ENCODE measurements at regions not wholly inside any gene's neighbourhood (a gene's known extent, or its start where the extent isn't known, plus 50 kb on each side); places are given as distances from the start of the nearest gene placed in this dataset.

DNA sequence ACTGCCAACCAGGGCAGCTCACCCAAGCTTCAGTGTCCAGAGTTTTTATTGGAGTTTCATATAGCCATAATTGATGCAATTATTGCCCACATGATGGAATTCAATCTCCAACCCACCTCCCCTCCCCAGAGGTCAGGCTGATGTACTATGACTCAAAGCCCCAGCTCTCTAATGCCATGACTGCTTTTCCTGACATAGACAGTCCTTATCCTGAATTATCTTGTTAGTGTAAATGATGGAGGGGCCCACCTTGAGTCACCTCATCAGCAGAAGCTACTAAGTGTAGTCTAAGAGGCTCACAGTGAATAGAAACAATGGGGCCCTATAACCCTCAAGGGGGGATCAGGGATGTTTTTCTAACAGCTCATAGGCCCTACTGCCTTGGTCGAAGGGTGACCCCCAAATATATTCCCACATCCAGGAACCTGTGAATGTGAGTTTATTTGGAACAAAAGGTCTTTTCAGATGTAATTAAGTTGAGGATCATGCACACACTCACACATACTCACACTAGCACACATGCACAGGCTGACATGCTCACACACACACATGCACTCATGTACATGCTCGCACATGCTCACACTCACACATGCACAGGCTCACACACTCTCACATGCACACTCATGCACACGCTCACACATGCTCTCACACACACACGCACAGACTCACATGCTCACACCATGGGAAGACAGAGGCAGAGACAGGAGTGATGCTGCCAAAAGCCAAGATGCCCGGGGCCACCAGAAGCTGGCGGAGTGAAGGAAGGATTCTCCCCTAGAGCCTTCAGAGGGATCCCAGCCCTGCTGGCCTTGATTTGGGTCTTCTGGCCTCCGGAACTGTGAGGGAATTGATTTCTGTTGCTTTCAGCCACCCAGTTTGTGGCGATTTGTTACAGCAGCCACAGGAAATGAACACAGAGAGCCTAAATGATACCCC, 131.2 kb upstream of the SMAD3 start:
- DNase-seq: no peak

DNA sequence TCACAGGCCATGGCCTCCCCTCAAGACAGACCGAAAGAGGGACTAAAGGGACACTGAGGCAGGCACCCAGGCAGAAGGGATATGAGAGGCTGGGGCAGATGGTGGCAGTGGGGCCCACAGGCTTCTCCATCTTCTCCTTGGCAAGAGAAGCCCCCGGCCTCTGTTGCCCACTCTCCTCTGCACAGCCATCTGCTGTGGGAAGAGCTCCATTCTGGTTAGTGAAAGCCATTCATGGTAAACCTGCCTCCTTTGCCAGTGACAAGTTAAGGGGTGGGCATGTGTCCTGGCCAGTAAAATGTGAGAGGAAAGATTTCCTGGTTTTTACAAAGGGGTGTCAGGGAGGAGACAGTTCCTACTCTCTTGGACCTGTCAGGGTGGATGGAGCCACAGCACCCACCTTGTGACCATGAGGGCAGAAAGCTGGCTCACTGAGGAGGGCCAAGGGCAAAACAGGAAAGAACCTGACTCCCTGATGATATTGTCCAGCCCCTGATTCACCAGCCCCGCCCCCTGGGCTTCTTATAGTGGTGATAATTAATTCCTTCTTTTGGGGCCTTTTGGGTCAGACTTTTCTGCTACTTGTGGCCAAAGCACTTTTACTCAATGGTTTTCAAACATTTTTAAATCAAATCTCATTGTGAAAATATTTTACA, 130.4 kb upstream of the SMAD3 start:
- no peak for DNase-seq

DNA sequence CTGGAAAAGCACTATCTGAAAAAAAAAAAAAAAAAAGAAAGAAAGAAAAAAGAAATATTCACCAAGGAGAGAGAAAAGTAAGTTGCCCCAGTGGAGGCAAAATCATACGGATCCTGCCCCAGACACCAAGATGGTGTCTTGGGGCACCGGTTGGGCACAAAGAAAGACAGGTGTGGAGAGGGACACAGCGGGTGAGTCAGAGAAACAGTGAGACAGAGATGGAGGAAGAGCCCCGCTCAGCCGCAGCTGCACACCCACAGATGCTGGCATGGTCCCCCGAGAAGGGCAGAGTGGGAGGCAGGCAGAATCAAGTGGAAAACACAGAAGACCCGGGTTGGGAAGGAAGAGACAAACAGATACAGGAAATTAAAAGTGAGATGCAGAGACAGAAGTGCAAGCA, 129.7 kb upstream of the SMAD3 start:
- no peak for DNase-seq

DNA sequence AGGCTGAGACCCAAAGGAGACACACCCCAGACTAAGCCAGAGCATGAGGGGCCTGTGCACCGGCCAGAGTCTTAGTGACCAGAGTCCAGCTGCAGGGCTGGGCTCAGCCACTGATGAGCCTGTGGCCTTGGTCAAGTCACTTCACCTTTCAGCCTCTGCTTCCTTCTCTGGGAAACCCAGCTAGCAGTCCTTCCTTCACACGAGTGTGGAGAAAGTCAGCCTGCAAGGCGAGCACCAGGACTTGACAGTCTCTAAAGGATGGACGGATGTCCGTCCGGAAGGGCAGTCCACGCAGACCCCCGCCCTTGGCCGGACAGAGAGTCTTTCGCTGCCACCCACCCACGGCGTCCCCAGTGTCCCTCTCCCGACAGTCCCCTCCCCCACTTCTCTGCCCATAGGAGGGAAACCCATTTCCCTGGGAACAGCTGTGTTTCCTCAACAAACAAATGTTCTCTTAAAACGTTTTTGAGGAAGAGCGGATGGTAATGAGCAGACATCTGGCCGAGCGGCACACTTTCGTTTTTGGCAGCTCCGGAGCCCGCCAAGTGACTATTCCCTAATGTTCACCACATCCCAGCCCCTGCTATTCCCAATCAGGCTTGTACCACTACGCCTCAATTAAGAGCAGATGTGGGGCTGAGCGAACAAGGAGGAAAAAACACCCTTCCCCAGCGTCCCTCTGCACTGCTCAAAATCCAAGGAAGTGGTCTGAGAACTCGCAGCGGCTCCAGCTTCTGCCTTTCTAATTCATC, 129.1 kb upstream of the SMAD3 start:
- peak; percentile 78 for DNase-seq

DNA sequence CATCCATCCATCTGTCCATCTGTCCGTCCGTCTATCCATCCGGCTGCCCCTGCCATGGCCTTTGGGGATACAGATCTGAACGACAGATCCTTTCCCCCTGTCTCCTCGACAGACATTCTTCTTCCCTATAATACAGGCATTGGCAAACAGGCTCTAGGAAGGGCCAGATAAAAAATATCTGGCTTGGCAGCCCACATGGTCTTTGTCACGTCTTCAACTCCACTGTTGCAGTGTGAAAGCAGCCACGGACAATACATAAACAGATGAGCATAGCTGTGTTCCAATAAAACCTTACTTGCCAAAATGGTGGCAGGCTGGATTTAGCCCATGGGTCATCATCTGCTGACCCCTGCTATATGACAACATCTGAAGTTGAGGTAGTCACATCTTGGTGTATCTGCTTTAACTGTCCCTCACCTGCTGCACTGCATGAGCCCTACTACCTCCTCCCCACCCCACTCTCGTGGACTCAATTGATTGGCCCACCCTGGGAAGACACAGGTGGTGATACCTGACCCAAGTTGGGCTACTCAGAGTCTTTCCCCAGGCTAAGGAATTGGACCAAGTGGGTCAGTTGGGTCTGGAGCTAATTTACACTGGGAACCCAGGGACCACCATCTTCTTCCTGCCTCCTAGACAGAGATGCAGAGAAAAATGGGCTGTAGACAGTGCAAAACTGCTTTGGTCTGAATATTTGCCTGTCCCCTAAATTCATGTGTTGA, 128.4 kb upstream of the SMAD3 start:
- DNase-seq: no peak

DNA sequence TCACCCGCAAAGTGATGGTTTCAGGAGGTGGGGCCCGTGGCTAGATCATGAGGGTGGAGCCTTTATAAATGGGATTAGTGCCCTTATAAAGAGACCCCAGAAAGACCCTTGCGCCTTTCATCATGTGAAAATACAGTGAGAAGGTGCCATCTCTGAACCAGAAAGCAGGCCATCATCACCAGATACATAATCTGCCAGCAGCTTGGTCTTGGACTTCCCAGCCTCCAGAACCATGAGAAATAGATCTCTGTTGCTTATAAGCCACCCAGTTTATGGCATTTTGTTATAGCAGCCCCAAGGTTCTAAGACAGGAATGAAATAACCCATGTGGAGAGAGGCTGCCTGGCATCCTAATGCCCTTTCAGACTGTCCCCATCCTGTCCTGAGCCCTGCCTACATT, 127.8 kb upstream of the SMAD3 start:
- DNase-seq: no peak

DNA sequence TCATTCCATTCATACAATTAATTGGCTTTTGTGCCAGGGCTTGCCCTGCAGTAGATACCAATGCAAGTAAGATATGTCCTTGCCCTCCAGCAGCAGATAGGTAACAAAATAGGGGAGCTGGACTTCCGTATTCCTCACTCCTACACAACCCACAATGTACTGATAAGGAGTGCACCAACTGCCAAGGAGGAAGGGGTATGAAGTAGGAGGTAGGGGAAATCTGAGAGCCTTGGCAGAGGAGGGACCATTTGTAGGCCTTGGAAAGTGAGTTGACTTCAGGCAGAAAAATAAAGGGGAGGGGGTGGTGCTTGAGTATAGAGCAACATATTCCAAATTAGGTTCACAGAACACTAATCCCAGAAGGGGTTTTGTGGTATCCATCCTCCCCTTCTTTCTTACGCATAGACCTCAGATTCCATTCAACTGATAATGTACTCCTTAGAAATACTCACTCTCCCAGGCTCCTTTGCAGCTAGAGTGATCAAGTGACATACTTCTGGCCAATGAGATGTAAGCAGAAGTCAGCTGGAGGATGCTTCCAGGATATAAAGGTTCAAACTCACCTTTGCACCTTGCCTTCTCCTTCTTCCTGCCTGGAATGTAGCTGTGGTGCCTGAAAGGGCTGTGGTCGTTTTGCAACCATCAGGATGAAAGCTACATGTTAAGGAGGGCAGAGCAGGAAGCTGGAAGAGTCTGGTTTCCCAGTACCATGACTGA, 127.1 kb upstream of the SMAD3 start:
- DNase-seq: no peak

DNA sequence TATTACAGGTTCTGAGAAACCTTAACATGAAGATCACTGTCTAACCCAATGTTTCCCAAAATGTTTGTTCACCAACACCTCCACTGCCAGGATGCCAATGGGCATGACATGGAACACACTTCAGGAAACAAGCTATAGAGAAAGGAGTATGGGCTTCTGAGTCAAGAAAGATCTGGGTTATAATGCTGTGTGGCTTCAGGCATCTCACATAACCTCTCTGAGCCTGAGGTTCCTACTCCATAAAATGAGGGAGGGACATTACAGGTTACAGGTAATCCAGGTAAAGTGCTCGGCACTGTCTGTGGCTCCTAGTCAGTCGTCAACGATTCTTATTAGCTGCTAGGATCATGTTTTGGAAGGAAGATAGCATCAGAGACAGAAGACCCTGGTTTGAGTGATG, 126.4 kb upstream of the SMAD3 start:
- DNase-seq: no peak

DNA sequence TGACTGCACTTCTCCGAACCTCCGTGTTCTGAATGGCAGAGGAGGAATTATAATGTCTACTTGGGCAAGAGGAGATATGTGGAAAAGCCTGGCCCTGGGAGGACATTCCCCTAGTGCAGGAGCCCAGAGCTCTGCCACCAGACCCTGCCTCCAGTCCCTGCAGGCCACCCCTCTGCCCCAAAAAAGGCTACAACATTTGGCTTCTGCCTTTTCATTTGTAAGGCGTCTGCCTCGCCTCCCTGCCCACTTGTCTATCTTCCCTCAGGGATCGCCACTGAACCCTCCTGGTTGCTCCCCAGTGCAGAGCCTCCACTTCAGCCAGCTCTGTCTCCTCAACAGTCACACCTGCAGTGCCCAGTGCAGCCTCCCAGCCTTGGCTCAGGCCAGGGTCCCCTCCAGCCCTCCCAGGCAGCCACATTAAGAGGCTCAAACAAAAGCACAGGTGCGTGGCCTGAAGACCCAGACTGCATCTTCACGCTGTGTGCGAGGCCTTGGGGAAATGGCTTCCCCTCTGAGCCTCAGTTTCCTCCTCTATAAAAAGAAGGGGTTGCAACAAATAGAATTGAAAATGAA, 125.9 kb upstream of the SMAD3 start:
- no peak for DNase-seq

DNA sequence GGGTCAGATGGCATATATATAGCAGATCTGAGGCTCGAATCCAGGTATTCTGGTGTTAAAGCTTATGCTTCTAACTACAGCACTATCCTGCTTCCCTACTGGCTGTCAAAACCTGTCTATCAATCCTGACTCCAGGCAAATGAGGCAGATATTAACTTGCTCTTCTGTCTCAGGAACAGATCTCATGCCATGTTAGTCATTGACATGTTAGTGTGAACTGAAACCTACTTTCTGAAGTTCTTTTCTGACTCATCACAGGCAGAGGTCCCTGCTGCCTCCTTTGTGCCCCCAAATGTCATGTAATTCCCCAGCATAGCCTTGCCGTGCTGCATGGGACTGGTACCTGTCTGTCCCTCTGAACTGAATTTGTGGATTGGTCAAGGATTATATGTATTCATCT, 125.0 kb upstream of the SMAD3 start:
- no peak for DNase-seq

DNA sequence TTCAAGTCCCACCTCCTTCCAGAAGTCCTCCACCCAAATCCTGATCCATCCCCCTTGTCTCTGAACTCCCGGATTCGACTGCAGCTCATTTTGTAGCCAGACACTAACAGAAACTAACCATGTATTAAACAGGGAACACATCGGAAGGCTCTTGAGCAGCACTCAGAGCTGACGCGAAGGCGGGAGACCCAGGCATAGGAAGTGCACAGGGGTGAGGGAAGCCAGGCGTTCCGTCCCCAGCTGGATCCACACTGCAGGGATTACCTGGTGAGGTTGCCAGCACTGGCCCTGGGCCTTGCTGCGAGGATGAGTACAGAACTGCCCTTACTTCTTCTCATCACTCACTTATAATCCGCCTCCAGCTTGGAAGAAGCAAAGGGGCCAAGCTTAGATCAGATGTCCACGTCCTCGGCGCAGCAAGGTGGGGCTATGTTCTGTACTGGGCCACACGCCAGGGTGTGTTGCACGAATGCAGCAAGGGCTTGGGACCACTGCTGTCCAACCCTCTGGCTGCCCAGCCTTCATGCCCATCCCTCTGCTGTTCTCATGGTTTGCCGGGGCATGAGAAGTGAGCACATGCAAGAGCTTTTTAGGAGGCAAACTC, 124.2 kb upstream of the SMAD3 start:
- peak; percentile 76 for DNase-seq

DNA sequence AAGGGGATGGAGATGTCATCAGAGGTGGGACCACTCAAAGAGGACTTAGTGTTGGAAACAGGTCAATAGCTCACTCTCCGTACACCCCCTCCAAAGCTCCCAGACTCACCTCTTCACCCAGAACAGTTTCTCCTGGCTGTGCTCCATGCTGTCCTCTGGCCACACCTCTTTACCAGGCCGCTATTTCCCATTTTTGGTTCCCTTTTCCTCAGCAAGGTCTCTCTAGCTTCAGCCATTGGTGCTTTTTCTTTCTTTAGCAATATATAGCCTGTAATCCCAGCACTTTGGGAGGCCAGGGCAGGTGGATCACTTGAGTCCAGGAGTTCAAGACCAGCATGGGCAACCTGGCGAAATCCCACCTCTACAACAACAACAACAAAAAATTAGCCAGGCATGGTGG, 123.6 kb upstream of the SMAD3 start:
- DNase-seq: no peak

DNA sequence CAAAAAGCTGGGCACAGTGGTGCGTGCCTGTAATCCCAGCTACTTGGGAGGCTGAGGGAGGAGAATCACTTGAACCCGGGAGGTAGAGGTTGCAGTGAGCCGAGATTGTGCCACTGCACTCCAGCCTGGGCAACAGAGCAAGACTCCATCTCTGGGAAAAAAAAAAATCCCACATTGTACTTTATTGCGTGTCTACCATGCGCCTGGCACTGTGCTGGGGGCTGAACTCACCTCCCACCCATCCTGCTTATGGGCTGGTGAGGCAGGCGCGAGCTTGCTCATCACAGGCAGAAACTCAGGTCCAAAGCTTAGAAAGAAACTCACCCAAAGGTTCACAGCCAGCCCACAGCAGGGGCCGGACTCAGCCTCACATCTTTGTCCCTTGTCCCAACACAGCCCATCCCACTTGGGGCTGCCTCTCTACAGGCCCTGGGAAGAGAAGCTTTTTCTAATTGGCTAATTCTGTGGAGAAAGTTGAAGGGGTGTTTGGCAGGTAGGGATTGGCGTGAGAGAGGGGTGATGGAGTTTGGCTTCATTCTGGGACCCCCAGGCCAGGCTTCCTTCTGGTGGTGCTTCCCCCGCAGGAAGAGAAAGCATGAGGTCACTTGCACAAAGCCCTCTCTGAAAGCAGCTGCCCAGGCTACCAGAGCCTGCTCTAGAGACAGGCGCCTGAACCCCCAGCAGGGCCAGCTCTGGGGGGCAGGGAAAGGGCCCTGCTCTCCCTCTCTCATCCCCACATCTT, 122.6 kb upstream of the SMAD3 start:
- no peak for DNase-seq

DNA sequence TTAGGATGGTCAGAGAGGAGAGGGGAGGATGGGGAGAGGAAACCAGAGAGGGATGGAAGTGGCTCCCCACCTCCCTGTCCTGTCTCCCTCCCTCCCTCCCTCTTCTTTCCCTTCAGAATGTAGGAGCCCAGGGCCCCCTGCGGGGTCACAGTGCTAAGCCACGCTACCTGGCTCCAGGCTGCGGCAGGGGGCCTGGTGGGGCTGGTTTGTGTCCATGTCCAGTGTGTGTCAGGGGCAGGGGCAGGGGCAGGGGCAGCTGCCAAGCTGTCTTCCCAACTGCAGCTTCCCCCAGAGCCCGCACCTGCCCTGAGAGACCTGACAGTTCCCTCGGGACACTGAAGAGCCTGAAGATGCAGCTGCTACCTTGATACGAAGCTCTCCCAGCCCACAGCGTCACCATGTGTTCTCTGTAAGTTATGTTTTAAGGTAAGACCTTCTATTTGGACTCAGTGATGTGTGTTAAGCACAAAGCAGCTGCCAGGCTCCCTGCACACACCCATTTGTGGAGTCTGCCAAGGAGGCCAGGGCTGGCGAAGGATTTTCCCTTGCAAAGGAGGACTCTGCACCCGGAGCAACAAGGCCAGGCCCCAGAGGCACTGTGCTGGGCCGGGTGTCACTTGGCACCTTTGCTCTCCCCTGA, 121.8 kb upstream of the SMAD3 start:
- DNase-seq: no peak

DNA sequence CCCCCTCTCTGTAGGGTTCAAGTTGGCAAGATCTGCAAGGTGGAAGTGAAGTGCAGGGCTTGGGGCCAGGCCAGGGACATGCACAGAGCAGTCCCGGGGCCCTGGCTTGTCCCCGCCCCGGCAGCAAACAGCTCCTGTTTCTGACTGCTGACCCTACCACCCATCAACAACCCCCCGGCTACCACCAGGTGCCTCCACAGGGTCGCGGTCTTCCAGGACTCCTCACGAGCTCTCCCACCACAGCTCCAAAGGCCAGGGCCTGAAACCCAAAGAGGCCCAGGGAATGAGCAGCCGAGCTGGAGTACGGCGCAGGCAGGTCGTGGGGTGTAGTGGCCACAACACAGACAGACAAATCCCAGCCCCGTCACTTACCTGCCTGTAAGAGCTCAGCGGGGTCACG, 121.3 kb upstream of the SMAD3 start:
- DNase-seq: no peak

DNA sequence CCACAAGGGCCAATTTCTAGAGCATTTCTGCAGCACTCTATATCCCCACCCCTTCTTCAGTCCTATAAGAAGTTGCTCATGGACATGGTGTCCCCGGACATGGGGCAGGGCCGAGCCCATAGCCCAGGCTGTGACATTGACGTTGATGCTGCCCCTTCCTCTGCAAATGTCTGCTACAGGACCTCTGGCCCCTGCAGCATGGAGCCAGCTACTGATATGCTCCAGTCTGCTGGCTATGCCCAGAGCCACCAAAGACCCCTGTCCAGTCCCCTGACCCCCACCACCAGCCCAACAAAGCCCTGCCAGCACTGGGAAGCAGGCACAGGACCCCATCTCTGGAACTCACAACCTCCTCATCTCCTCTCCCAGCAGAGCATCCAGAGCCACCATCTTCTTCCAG, 120.1 kb upstream of the SMAD3 start:
- DNase-seq: no peak

DNA sequence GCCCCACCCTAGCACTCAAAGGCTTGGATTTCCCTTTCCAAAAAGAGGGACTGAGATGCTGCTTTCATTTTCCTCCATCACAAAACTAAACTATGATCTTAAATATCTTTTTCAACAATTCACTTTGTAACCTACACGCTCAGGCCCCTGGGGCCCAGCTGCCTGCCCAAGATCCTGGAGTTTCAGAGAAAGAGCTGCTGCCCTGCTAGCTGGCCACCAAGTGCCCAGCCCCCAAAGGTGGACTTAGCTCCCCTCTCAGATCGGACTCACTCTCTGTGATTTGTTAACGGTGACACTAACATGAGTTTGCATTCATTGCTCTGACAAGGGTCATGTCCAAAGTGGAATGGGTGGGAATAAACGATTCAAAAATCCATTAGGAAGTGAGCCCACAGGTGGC, 119.6 kb upstream of the SMAD3 start:
- no peak for DNase-seq

DNA sequence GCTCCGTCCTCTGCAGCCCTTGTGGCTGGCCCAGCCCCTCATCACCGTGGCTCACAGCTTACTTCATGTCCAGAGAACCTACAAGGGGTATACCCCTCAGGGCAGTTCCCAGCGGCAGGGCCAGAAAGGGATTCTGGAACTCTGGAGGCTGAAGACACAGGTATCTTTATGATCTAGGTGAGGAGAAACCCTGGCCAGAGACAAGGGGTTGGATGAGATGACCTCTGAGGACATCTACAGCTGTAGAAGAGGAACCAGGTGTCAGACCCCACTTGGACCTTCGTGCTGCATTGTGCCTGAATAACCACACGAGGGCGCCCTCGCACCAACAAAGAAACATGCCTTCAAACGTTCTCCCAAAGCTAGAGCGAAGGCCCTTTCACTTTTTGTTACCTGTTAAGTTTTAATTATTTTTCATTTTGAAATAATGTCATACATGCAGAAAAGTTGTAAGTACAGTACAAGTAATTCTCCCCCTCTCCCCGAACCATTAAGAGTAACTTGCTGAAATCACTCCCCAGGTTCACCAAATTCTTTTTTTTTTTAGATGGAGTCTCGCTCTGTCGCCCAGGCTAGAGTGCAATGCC, 118.7 kb upstream of the SMAD3 start:
- DNase-seq: peak; percentile 76

DNA sequence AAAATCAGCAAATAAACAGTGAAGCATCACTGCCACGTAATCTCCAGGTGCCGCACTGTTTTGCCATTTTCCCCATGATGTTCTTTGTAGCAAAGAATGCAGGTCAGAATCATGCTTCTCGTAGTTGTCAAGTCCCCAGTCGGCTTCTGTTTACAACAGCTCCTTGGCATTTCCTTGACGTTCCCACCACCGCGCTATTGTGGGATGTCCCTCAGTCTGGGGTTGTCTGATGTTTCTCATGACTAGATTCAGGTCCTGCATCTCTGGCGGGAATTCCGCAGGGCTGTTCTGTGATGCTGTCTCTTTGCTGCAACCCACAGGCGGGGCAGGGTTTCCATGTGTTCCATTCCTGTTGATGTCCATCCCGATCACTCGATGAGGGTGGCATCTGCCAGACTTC, 117.9 kb upstream of the SMAD3 start:
- DNase-seq: no peak

DNA sequence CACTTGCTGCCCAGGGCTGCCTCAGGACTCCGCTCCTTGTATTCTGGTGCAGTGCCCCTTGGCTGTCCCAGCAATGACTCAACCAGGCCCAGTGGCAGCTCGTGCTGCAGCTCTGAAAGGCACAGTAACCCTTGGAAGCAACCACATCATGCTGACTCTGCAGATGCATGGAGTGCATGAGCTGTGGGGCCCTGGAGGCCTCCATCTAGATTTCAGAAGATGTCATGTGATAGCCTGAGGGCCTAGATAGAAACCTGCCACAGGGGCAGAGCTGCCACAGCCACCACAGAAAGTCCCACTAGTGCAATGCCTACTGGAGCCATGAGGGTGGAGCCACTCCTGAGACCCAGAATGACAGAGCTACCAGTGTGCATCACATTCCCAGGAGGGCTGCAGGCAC, 117.1 kb upstream of the SMAD3 start:
- no peak for DNase-seq
